Endothelial cell of umbilical vein (primary cell): ENCODE measurements at regions not wholly inside any gene's neighbourhood (a gene's known extent, or its start where the extent isn't known, plus 50 kb on each side); places are given as distances from the start of the nearest gene placed in this dataset.

Experiments used
- BruUV-seq: library from RNA; stranded (reverse); fragments of 400-500 nt; replicated peaks from 2 replicates; lab custom pipeline; 2021; lab: Mats Ljungman, UMichigan
- CTCF ChIA-PET: fragments of 300-600, 350-600 bp; sonication (Branson Sonifier 250); formaldehyde crosslinking; loops from one replicate; lab custom pipeline; 2021; ENCODE audit warnings: antibody characterized with exemption, inconsistent platforms; lab: Charles Lee
- POLR2A ChIA-PET: fragments of 300-600, 350-600 bp; sonication (Branson Sonifier 250); formaldehyde crosslinking; loops from one replicate; lab custom pipeline; 2021; ENCODE audit warnings: antibody characterized with exemption, inconsistent platforms; lab: Charles Lee
- DNase-seq: peaks from one replicate; pipeline ENCODE4 v3.0.0-alpha.2; 2011; ENCODE audit warnings: low read depth, low spot score
- FAIRE-seq: peaks from 2 replicates; lab custom pipeline; 2011; peaks lifted over from hg19 to GRCh38; lab: Jason Lieb, UNC
- H2AFZ ChIP-seq: 2 replicates; pipeline ENCODE4 v1.6.0; 2012; ENCODE audit warnings: low read depth, low read length, control low read depth, inconsistent platforms
- H3K27ac ChIP-seq: 2 replicates; pipeline ENCODE4 v1.5.1; 2011; ENCODE audit warnings: low read depth, mild to moderate bottlenecking, control low read depth, low read length, moderate library complexity; ENCODE audit not compliant: insufficient read depth
- H3K27me3 ChIP-seq, 2 experiments: 2 replicates each; pipeline versions ENCODE4 v1.6.0 to v1.6.1; 2011; ENCODE audit warnings: low read length in 2 of 2, mixed read lengths in 1 of 2; ENCODE audit not compliant: control insufficient read depth in 2 of 2, insufficient read depth in 2 of 2
- H3K36me3 ChIP-seq, 2 experiments: 2 replicates in 1 of 2; 3 replicates in 1 of 2; pipeline ENCODE4 v1.5.1; 2011; ENCODE audit warnings: low read length in 2 of 2, mild to moderate bottlenecking in 1 of 2, moderate library complexity in 1 of 2; ENCODE audit not compliant: control insufficient read depth in 2 of 2, insufficient read depth in 2 of 2; ENCODE audit errors: extremely low read depth in 1 of 2
- H3K4me1 ChIP-seq: 3 replicates; pipeline ENCODE4 v1.5.1; 2011; ENCODE audit warnings: mild to moderate bottlenecking, low read length; ENCODE audit not compliant: control insufficient read depth, insufficient read depth; ENCODE audit errors: extremely low read depth
- H3K4me2 ChIP-seq: 2 replicates; pipeline ENCODE4 v1.6.1; 2011; ENCODE audit warnings: low read length, control low read depth, mixed read lengths; ENCODE audit not compliant: insufficient read depth
- H3K4me3 ChIP-seq, 3 experiments: fragments of 200-600 bp in 1 of 3; sonication (generic), shearing (Covaris generic) in 1 of 3; replicated peaks in 1 of 3; 2 replicates each; pipeline ENCODE4 v1.5.1; 2011 to 2016; ENCODE audit warnings: control low read depth in 3 of 3, low read length in 3 of 3, mild to moderate bottlenecking in 2 of 3, inconsistent platforms in 1 of 3, low read depth in 1 of 3, moderate library complexity in 1 of 3; ENCODE audit not compliant: insufficient read depth in 1 of 3
- H3K79me2 ChIP-seq: 2 replicates; pipeline ENCODE4 v1.6.0; 2012; ENCODE audit warnings: low read length, inconsistent platforms; ENCODE audit not compliant: control insufficient read depth, insufficient read depth
- H3K9ac ChIP-seq: replicated peaks from 2 replicates; pipeline ENCODE3; 2011; ENCODE audit warnings: low read length, control low read depth; ENCODE audit not compliant: insufficient read depth; ENCODE audit errors: extremely low read depth
- H3K9me1 ChIP-seq: replicated peaks from 3 replicates; pipeline ENCODE4 v1.6.0; 2011; ENCODE audit warnings: mild to moderate bottlenecking, low read length; ENCODE audit not compliant: control insufficient read depth, insufficient read depth; ENCODE audit errors: extremely low read depth
- H3K9me3 ChIP-seq: replicated peaks from 2 replicates; pipeline ENCODE4 v1.5.1; 2012; ENCODE audit warnings: low read length, inconsistent platforms; ENCODE audit not compliant: control insufficient read depth, insufficient read depth
- H4K20me1 ChIP-seq: replicated peaks from 2 replicates; pipeline ENCODE3; 2011; ENCODE audit warnings: mild to moderate bottlenecking, low read length; ENCODE audit not compliant: control insufficient read depth, insufficient read depth; ENCODE audit errors: extremely low read depth
- CTCF ChIP-seq, 2 donors: IDR thresholded peaks; 1 replicate in 1 of 2; 2 replicates in 1 of 2; pipeline ENCODE4 v1.5.1; 2011; ENCODE audit warnings: low read length in 2 of 2, mild to moderate bottlenecking in 2 of 2, moderate library complexity in 2 of 2, control low read depth in 1 of 2, inconsistent platforms in 1 of 2, low read depth in 1 of 2; ENCODE audit not compliant: insufficient read depth in 1 of 2; ENCODE audit errors: extremely low read depth in 1 of 2
- FOS ChIP-seq: IDR thresholded peaks from 2 replicates; pipeline ENCODE4 v1.6.1; 2011; ENCODE audit warnings: mild to moderate bottlenecking, low read length, moderate library complexity, borderline replicate concordance; ENCODE audit not compliant: insufficient read depth
- GATA2 ChIP-seq: IDR thresholded peaks from 2 replicates; pipeline ENCODE4 v1.7.0; 2011; ENCODE audit warnings: low read depth, mild to moderate bottlenecking, moderate library complexity, mixed read lengths, low read length; ENCODE audit not compliant: insufficient read length, insufficient read depth
- JUN ChIP-seq: IDR thresholded peaks from 2 replicates; pipeline ENCODE4 v1.6.1; 2011; ENCODE audit warnings: borderline replicate concordance, low read depth; ENCODE audit not compliant: insufficient read length, insufficient read depth
- MAX ChIP-seq: IDR thresholded peaks from 2 replicates; pipeline ENCODE4 v1.6.1; 2011; ENCODE audit not compliant: insufficient read depth, insufficient read length
- MYC ChIP-seq: IDR thresholded peaks from one replicate; pipeline ENCODE4 v1.6.1; 2011; ENCODE audit warnings: mild to moderate bottlenecking, low read depth, low read length
- POLR2A ChIP-seq: IDR thresholded peaks from 2 replicates; pipeline ENCODE4 v1.6.1; 2012; ENCODE audit warnings: low read depth, mild to moderate bottlenecking, control low read depth, low read length
- POLR2AphosphoS5 ChIP-seq: IDR thresholded peaks from 2 replicates; pipeline ENCODE4 v1.6.1; 2012; ENCODE audit warnings: low read depth, mild to moderate bottlenecking, control low read depth, low read length, moderate library complexity; ENCODE audit not compliant: insufficient read depth
- dilution Hi-C: fragments of 300-500 bp; cut with MboI; formaldehyde crosslinking; loops from one replicate; pipeline ENCODE4 v1.15.0; 2019; ENCODE audit warnings: low sequenced_read_pairs; ENCODE audit not compliant: extremely low pct_ligation_motif_present
- intact Hi-C: fragments of 100-400 bp; cut with micrococcal nuclease; formaldehyde crosslinking; loops from one replicate; pipeline ENCODE4 v1.10.0; 2022

- dilution Hi-C loops (no loop called here), intact Hi-C loops (no loop called here)
- no peaks in the 10 kb centered on the region for H3K9me3 ChIP-seq
- no peak overlapping the region for H2AFZ ChIP-seq
- H3K27me3 ChIP-seq = no peaks in the 10 kb centered on the region
- no peaks in the 10 kb centered on the region for H3K36me3 ChIP-seq
- FAIRE-seq = no peak
- no peak for DNase-seq
- H3K9me1 ChIP-seq = no peaks in the 10 kb centered on the region
- no peaks in the 10 kb centered on the region for H3K4me1 ChIP-seq
- no TSS peak for BruUV-seq
- no peak overlapping the region for H3K9ac ChIP-seq
- H3K4me2 ChIP-seq = no peak overlapping the region
- TF ChIP-seq POLR2AphosphoS5 (no peak), MYC (no peak), MAX (no peak), CTCF (IDR thresholded peaks at IDR 0.05; ENCODE audit: extremely low read depth in 1 of 2, insufficient read depth in 1 of 2, low read depth in 1 of 2, low read length in 2 of 2) (no peak), JUN (no peak), POLR2A (no peak), FOS (no peak), GATA2 (no peak)
- H3K4me3 ChIP-seq = no peak overlapping the region
- no peaks in the 10 kb centered on the region for H3K79me2 ChIP-seq
- no peak overlapping the region for H3K27ac ChIP-seq
- CTCF ChIA-PET = no interaction called here
- no peaks in the 10 kb centered on the region for H4K20me1 ChIP-seq
- POLR2A ChIA-PET = no interaction called here
Measured at GRCh38 chr5:144577676-144578075, 407.0 kb downstream of the KCTD16 start.
